HEK293 (cell line): ENCODE measurements at regions not wholly inside any gene's neighbourhood (a gene's known extent, or its start where the extent isn't known, plus 50 kb on each side); places are given as distances from the start of the nearest gene placed in this dataset.

Experiments
- CTCF ChIA-PET: fragments of 350-600 bp; formaldehyde crosslinking; extraction: SDS; loops from one replicate; lab custom pipeline; 2021; ENCODE audit warnings: antibody characterized with exemption; lab: Yijun Ruan, JAX
- POLR2A ChIA-PET: fragments of 300-600 bp; formaldehyde crosslinking; extraction: SDS; loops from one replicate; lab custom pipeline; 2020; ENCODE audit warnings: antibody characterized with exemption, inconsistent platforms; lab: Yijun Ruan, JAX
- H3K27ac ChIP-seq: fragments of 200-500 bp; sonication (Bioruptor generic); 2 replicates; pipeline ENCODE4 v1.5.1; 2014; ENCODE audit warnings: low read depth, low read length, control low read depth, inconsistent platforms; ENCODE audit errors: extremely low read depth
- H3K36me3 ChIP-seq, 2 experiments: fragments of 200-500 bp in 1 of 2; sonication (Bioruptor generic) in 1 of 2; 1 replicate in 1 of 2; 2 replicates in 1 of 2; pipeline ENCODE4 v1.5.1; 2014 to 2017; ENCODE audit warnings: inconsistent platforms in 2 of 2, low read length in 2 of 2; ENCODE audit not compliant: control insufficient read depth in 2 of 2, insufficient read depth in 1 of 2
- H3K4me1 ChIP-seq: fragments of 200-500 bp; sonication (Bioruptor generic); 2 replicates; pipeline ENCODE4 v1.5.1; 2014; ENCODE audit warnings: mild to moderate bottlenecking, low read length, inconsistent platforms; ENCODE audit not compliant: control insufficient read depth, insufficient read depth
- H3K4me3 ChIP-seq: 2 replicates; pipeline ENCODE4 v1.5.1; 2011; ENCODE audit warnings: low read depth, mild to moderate bottlenecking, control low read depth, low read length, moderate library complexity
- H3K9me3 ChIP-seq: fragments of 200-500 bp; sonication (Bioruptor generic); 2 replicates; pipeline ENCODE4 v1.5.1; 2014; ENCODE audit warnings: low read depth, low read length, inconsistent platforms; ENCODE audit not compliant: control insufficient read depth, insufficient read depth
- BCL11A ChIP-seq: fragments of 450-650 bp; formaldehyde crosslinking; IDR thresholded peaks from 2 replicates; pipeline ENCODE4 v1.5.1; 2016; ENCODE audit warnings: low read depth, missing biosample characterization, missing genetic modification characterization
- EGR2 ChIP-seq: fragments of 450-650 bp; formaldehyde crosslinking; IDR thresholded peaks from 2 replicates; pipeline ENCODE4 v1.5.1; 2016; ENCODE audit warnings: low read depth, missing biosample characterization, missing genetic modification characterization
- MYNN ChIP-seq: fragments of 450-650 bp; formaldehyde crosslinking; IDR thresholded peaks from 2 replicates; pipeline ENCODE4 v1.5.1; 2016; ENCODE audit warnings: missing biosample characterization, missing genetic modification characterization, borderline replicate concordance
- SALL2 ChIP-seq: fragments of 450-650 bp; formaldehyde crosslinking; IDR thresholded peaks from 2 replicates; pipeline ENCODE4 v1.5.0; 2017; ENCODE audit warnings: missing biosample characterization, mild to moderate bottlenecking, missing genetic modification characterization, borderline replicate concordance
- SP3 ChIP-seq: fragments of 450-650 bp; formaldehyde crosslinking; IDR thresholded peaks from 2 replicates; pipeline ENCODE4 v1.5.1; 2016; ENCODE audit warnings: missing biosample characterization, missing genetic modification characterization
- YY1 ChIP-seq: fragments of 450-650 bp; formaldehyde crosslinking; IDR thresholded peaks from 2 replicates; pipeline ENCODE4 v1.5.1; 2018; ENCODE audit warnings: missing biosample characterization, missing genetic modification characterization
- ZFP37 ChIP-seq: fragments of 450-650 bp; formaldehyde crosslinking; IDR thresholded peaks from 2 replicates; pipeline ENCODE4 v1.5.1; 2016; ENCODE audit warnings: missing biosample characterization, missing genetic modification characterization
- ZIC2 ChIP-seq: fragments of 450-650 bp; formaldehyde crosslinking; IDR thresholded peaks from 2 replicates; pipeline ENCODE4 v1.5.1; 2016; ENCODE audit warnings: missing biosample characterization, missing genetic modification characterization
- ZNF138 ChIP-seq: fragments of 450-650 bp; formaldehyde crosslinking; IDR thresholded peaks from 2 replicates; pipeline ENCODE4 v1.5.1; 2016; ENCODE audit warnings: missing biosample characterization, missing genetic modification characterization, borderline replicate concordance
- ZNF169 ChIP-seq: fragments of 450-650 bp; formaldehyde crosslinking; IDR thresholded peaks from 2 replicates; pipeline ENCODE4 v1.5.1; 2016; ENCODE audit warnings: missing biosample characterization, missing genetic modification characterization
- ZNF175 ChIP-seq: fragments of 450-650 bp; formaldehyde crosslinking; IDR thresholded peaks from 2 replicates; pipeline ENCODE4 v1.5.1; 2016; ENCODE audit warnings: missing biosample characterization, missing genetic modification characterization
- ZNF274 ChIP-seq, 2 experiments: fragments of 200-500 bp in 1 of 2; fragments of 450-650 bp in 1 of 2; sonication (Bioruptor generic) in 1 of 2; formaldehyde crosslinking in 1 of 2; IDR thresholded peaks; 2 replicates each; pipeline versions ENCODE4 v1.5.1 to v1.6.1; 2014 to 2016; ENCODE audit warnings: borderline replicate concordance in 1 of 2, inconsistent platforms in 1 of 2, low read length in 1 of 2, missing biosample characterization in 1 of 2, missing genetic modification characterization in 1 of 2
- ZNF366 ChIP-seq: fragments of 450-650 bp; formaldehyde crosslinking; conservative IDR thresholded peaks from 2 replicates; pipeline ENCODE4 v1.5.1; 2016; ENCODE audit warnings: missing biosample characterization, missing genetic modification characterization
- ZNF514 ChIP-seq: fragments of 450-650 bp; formaldehyde crosslinking; IDR thresholded peaks from 2 replicates; pipeline ENCODE4 v1.5.1; 2016; ENCODE audit warnings: missing biosample characterization, missing genetic modification characterization
- ZNF530 ChIP-seq: fragments of 450-650 bp; formaldehyde crosslinking; IDR thresholded peaks from 2 replicates; pipeline ENCODE4 v1.5.1; 2016; ENCODE audit warnings: low read depth, missing biosample characterization, missing genetic modification characterization
- ZNF548 ChIP-seq: fragments of 450-650 bp; formaldehyde crosslinking; IDR thresholded peaks from 2 replicates; pipeline ENCODE4 v1.5.1; 2016; ENCODE audit warnings: missing biosample characterization, missing genetic modification characterization
- ZNF623 ChIP-seq: fragments of 450-650 bp; formaldehyde crosslinking; IDR thresholded peaks from 2 replicates; pipeline ENCODE4 v1.5.1; 2016; ENCODE audit warnings: missing biosample characterization, missing genetic modification characterization
- ZNF747 ChIP-seq: fragments of 450-650 bp; formaldehyde crosslinking; IDR thresholded peaks from 2 replicates; pipeline ENCODE4 v1.5.1; 2016; ENCODE audit warnings: missing biosample characterization, missing genetic modification characterization
- ZNF791 ChIP-seq: fragments of 450-650 bp; formaldehyde crosslinking; IDR thresholded peaks from 2 replicates; pipeline ENCODE4 v1.5.1; 2016; ENCODE audit warnings: missing biosample characterization, missing genetic modification characterization
- ZSCAN16 ChIP-seq: fragments of 450-650 bp; formaldehyde crosslinking; IDR thresholded peaks from 2 replicates; pipeline ENCODE4 v1.5.1; 2016; ENCODE audit warnings: missing biosample characterization, missing genetic modification characterization
- TF ChIP-seq, protein P1 (sequence below): fragments of 450-650 bp; formaldehyde crosslinking; optimal IDR thresholded peaks from 2 replicates; pipeline ENCODE3; 2016; ENCODE audit warnings: missing biosample characterization, mild to moderate bottlenecking, missing genetic modification characterization
- TF ChIP-seq, protein P2 (sequence below): fragments of 450-650 bp; formaldehyde crosslinking; IDR thresholded peaks from 2 replicates; pipeline ENCODE4 v1.5.1; 2016; ENCODE audit warnings: missing biosample characterization, missing genetic modification characterization
- TF ChIP-seq, protein P3 (sequence below): fragments of 450-650 bp; formaldehyde crosslinking; IDR thresholded peaks from 2 replicates; pipeline ENCODE4 v1.5.1; 2016; ENCODE audit warnings: missing biosample characterization, missing genetic modification characterization
- TF ChIP-seq, protein P4 (sequence below): fragments of 450-650 bp; IDR thresholded peaks from 2 replicates; pipeline ENCODE4 v1.5.1; 2018; ENCODE audit warnings: missing biosample characterization, mild to moderate bottlenecking, missing genetic modification characterization

DNA sequence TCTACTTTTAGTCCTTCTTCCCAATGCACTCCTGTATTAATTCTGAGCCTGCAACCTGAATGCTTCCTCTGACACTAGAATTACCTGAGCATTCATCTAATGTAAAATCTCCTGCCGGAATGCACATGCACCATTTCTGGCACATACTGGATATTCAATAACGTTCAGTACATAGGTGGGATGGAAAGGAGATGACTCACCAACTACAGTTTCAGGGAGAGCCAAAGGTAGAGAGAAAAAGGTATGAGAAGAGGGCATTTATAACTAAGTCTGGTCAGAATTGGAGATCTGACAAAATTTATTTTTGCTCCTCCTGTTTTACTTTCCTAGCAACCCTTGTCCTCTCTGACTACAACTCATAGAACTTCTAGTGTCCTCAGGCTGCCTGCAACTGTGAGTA is 1954.1 kb upstream of the CELF4 start:
- H3K9me3 ChIP-seq = no peaks in the 10 kb centered on the region
- POLR2A ChIA-PET = no interaction called here
- no peaks in the 10 kb centered on the region for H3K36me3 ChIP-seq
- no peaks in the 10 kb centered on the region for H3K4me1 ChIP-seq
- CTCF ChIA-PET = no interaction called here
- TF ChIP-seq ZNF530 (tag by site-specific recombination) = no peak
- no peak for TF ChIP-seq ZNF747
- no peak for TF ChIP-seq EGR2 (tag by site-specific recombination)
- no peak for TF ChIP-seq ZNF548 (tag by site-specific recombination)
- no peak for TF ChIP-seq ZNF169 (tag by site-specific recombination)
- TF ChIP-seq ZSCAN16 (tag by site-specific recombination) = no peak
- TF ChIP-seq SP3 (tag by site-specific recombination) = no peak
- TF ChIP-seq, protein P1, sequence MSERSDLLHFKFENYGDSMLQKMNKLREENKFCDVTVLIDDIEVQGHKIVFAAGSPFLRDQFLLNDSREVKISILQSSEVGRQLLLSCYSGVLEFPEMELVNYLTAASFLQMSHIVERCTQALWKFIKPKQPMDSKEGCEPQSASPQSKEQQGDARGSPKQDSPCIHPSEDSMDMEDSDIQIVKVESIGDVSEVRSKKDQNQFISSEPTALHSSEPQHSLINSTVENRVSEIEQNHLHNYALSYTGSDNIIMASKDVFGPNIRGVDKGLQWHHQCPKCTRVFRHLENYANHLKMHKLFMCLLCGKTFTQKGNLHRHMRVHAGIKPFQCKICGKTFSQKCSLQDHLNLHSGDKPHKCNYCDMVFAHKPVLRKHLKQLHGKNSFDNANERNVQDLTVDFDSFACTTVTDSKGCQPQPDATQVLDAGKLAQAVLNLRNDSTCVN = no peak
- TF ChIP-seq, all 188 proteins: peak for 0
- Histone ChIP-seq H3K27ac (no peak overlapping the region), H3K4me3 (no peak overlapping the region)

DNA sequence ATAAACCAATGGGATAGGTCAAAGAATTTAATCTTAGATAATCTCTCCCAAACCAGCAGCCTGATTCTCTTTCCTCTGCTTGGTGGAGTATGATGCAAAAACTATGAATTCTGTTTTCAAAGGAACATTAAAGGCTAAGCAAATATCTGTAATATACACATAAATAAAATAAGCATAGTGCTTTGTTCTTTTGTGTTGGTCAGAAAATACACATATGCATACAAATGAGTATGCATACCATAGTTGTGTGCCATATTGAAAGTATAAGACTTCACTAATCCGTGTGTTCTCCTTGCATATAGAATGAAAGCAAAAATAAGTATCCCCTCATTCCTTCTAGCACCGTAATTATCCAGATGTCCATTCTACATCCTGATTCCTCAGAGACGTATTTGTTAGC is 1949.7 kb upstream of the CELF4 start:
- Histone ChIP-seq H3K9me3 (no peaks in the 10 kb centered on the region), H3K4me3 (no peak overlapping the region), H3K36me3 (no peaks in the 10 kb centered on the region), H3K27ac (no peak overlapping the region), H3K4me1 (no peaks in the 10 kb centered on the region)
- no peak for TF ChIP-seq ZNF274 (IDR thresholded peaks at IDR 0.05; ENCODE audit: low read length)
- no peak for TF ChIP-seq ZNF274 (tag by site-specific recombination; IDR thresholded peaks at IDR 0.05; ENCODE audit: borderline replicate concordance)
- TF ChIP-seq ZNF623 (tag by site-specific recombination) = no peak
- no peak for TF ChIP-seq ZNF138 (tag by site-specific recombination)
- TF ChIP-seq ZNF366 (tag by site-specific recombination) = no peak
- TF ChIP-seq ZNF514 = no peak
- TF ChIP-seq YY1 (tag by site-specific recombination) = no peak
- TF ChIP-seq ZNF175 = no peak
- no peak for TF ChIP-seq SP3 (tag by site-specific recombination)
- no peak for TF ChIP-seq ZIC2 (tag by site-specific recombination)
- no peak for TF ChIP-seq BCL11A (tag by site-specific recombination)
- TF ChIP-seq ZNF791 (tag by site-specific recombination) = no peak
- TF ChIP-seq, protein P2, sequence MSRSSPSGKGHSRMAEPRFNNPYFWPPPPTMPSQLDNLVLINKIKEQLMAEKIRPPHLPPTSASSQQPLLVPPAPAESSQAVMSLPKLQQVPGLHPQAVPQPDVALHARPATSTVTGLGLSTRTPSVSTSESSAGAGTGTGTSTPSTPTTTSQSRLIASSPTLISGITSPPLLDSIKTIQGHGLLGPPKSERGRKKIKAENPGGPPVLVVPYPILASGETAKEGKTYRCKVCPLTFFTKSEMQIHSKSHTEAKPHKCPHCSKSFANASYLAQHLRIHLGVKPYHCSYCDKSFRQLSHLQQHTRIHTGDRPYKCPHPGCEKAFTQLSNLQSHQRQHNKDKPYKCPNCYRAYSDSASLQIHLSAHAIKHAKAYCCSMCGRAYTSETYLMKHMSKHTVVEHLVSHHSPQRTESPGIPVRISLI (tag by site-specific recombination) = no peak
- TF ChIP-seq ZNF548 (tag by site-specific recombination) = no peak
- no peak for TF ChIP-seq ZFP37
- no peak for TF ChIP-seq SALL2 (tag by site-specific recombination)
- TF ChIP-seq, protein P3, sequence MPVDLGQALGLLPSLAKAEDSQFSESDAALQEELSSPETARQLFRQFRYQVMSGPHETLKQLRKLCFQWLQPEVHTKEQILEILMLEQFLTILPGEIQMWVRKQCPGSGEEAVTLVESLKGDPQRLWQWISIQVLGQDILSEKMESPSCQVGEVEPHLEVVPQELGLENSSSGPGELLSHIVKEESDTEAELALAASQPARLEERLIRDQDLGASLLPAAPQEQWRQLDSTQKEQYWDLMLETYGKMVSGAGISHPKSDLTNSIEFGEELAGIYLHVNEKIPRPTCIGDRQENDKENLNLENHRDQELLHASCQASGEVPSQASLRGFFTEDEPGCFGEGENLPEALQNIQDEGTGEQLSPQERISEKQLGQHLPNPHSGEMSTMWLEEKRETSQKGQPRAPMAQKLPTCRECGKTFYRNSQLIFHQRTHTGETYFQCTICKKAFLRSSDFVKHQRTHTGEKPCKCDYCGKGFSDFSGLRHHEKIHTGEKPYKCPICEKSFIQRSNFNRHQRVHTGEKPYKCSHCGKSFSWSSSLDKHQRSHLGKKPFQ = no peak
- TF ChIP-seq, protein P4, sequence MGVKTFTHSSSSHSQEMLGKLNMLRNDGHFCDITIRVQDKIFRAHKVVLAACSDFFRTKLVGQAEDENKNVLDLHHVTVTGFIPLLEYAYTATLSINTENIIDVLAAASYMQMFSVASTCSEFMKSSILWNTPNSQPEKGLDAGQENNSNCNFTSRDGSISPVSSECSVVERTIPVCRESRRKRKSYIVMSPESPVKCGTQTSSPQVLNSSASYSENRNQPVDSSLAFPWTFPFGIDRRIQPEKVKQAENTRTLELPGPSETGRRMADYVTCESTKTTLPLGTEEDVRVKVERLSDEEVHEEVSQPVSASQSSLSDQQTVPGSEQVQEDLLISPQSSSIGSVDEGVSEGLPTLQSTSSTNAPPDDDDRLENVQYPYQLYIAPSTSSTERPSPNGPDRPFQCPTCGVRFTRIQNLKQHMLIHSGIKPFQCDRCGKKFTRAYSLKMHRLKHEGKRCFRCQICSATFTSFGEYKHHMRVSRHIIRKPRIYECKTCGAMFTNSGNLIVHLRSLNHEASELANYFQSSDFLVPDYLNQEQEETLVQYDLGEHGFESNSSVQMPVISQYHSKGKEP (tag by site-specific recombination) = no peak
- no peak for TF ChIP-seq MYNN (tag by site-specific recombination)
- POLR2A ChIA-PET = no interaction called here
- CTCF ChIA-PET = no interaction called here
